CD14-positive monocyte (primary cell): ENCODE measurements at regions not wholly inside any gene's neighbourhood (a gene's known extent, or its start where the extent isn't known, plus 50 kb on each side); places are given as distances from the start of the nearest gene placed in this dataset.

ENCODE experiments used
- DNase-seq, 3 donors: peaks; one replicate each; pipeline ENCODE4 v3.0.0-alpha.2; 2011 to 2022
- H2AFZ ChIP-seq: 2 replicates; pipeline ENCODE4 v1.6.0; 2012; ENCODE audit warnings: mild to moderate bottlenecking, low read depth, low read length, inconsistent platforms; ENCODE audit not compliant: insufficient read depth, poor library complexity, severe bottlenecking
- H3K27ac ChIP-seq, 2 donors: 1 replicate in 1 of 2; 2 replicates in 1 of 2; pipeline ENCODE4 v1.5.1; 2012 to 2013; ENCODE audit warnings: low read length in 2 of 2, control low read depth in 1 of 2, inconsistent platforms in 1 of 2, low read depth in 1 of 2, mild to moderate bottlenecking in 1 of 2
- H3K27me3 ChIP-seq, 2 donors: one replicate each; pipeline versions ENCODE4 v1.6.0 to v1.6.1; 2011 to 2013; ENCODE audit warnings: low read length in 2 of 2; ENCODE audit not compliant: control insufficient read depth in 2 of 2, insufficient read depth in 2 of 2
- H3K36me3 ChIP-seq, 2 donors: replicated peaks in 1 of 2; 1 replicate in 1 of 2; 2 replicates in 1 of 2; pipeline versions ENCODE4 v1.5.1 to v1.6.1; 2012 to 2013; ENCODE audit warnings: low read length in 2 of 2, control low read depth in 1 of 2, inconsistent platforms in 1 of 2, mild to moderate bottlenecking in 1 of 2; ENCODE audit not compliant: insufficient read depth in 2 of 2, control insufficient read depth in 1 of 2
- H3K4me1 ChIP-seq, 2 donors: 1 replicate in 1 of 2; 2 replicates in 1 of 2; pipeline versions ENCODE4 v1.5.1 to v1.6.1; 2012 to 2013; ENCODE audit warnings: low read length in 2 of 2, control low read depth in 1 of 2, inconsistent platforms in 1 of 2, mild to moderate bottlenecking in 1 of 2, moderate library complexity in 1 of 2; ENCODE audit not compliant: insufficient read depth in 2 of 2, control insufficient read depth in 1 of 2
- H3K4me2 ChIP-seq: replicated peaks from 2 replicates; pipeline ENCODE3; 2012; ENCODE audit warnings: low read length, moderate library complexity, mild to moderate bottlenecking; ENCODE audit not compliant: poor library complexity, severe bottlenecking; ENCODE audit errors: extremely low read depth
- H3K4me3 ChIP-seq, 3 experiments: fragments of 200-600 bp in 1 of 3; sonication (generic) in 1 of 3; replicated peaks in 1 of 3; 1 replicate in 2 of 3; 2 replicates in 1 of 3; pipeline ENCODE4 v1.5.1; 2011 to 2013; ENCODE audit warnings: low read length in 3 of 3, mild to moderate bottlenecking in 3 of 3, control low read depth in 2 of 3, low read depth in 2 of 3, inconsistent platforms in 1 of 3, moderate library complexity in 1 of 3
- H3K79me2 ChIP-seq: 2 replicates; pipeline ENCODE4 v1.6.0; 2012; ENCODE audit warnings: mild to moderate bottlenecking, control low read depth, inconsistent platforms, low read length, moderate library complexity; ENCODE audit not compliant: insufficient read depth
- H3K9ac ChIP-seq: 2 replicates; pipeline ENCODE4 v1.6.0; 2017; ENCODE audit warnings: low read length, mild to moderate bottlenecking; ENCODE audit not compliant: insufficient read depth, poor library complexity, severe bottlenecking
- H3K9me3 ChIP-seq, 2 donors: replicated peaks in 1 of 2; 1 replicate in 1 of 2; 2 replicates in 1 of 2; pipeline versions ENCODE4 v1.5.1 to v1.6.1; 2012 to 2013; ENCODE audit warnings: low read length in 2 of 2, control low read depth in 1 of 2; ENCODE audit not compliant: control insufficient read depth in 1 of 2, insufficient read depth in 1 of 2
- H4K20me1 ChIP-seq: 2 replicates; pipeline ENCODE4 v1.6.0; 2012; ENCODE audit warnings: mild to moderate bottlenecking, low read length, control low read depth, moderate library complexity; ENCODE audit not compliant: insufficient read depth
- H3K27ac Mint-ChIP-seq, 7 donors: one replicate each; pipeline ENCODE4 v1.8.0; 2020; ENCODE audit warnings: mild to moderate bottlenecking in 7 of 7, mixed read lengths in 7 of 7, moderate library complexity in 6 of 7, inconsistent platforms in 2 of 7
- H3K27me3 Mint-ChIP-seq, 3 donors: one replicate each; pipeline ENCODE4 v1.8.0; 2021 to 2022; ENCODE audit warnings: low read depth in 3 of 3, mild to moderate bottlenecking in 3 of 3, mixed read lengths in 3 of 3, moderate library complexity in 3 of 3, inconsistent platforms in 1 of 3
- H3K36me3 Mint-ChIP-seq, 2 donors: one replicate each; pipeline ENCODE4 v1.8.0; 2020; ENCODE audit warnings: mixed read lengths in 2 of 2, inconsistent platforms in 1 of 2, mild to moderate bottlenecking in 1 of 2
- H3K4me1 Mint-ChIP-seq: one replicate; pipeline ENCODE4 v1.8.0; 2020; ENCODE audit warnings: mild to moderate bottlenecking, mixed read lengths
- H3K4me3 Mint-ChIP-seq, 2 donors: one replicate each; pipeline ENCODE4 v1.8.0; 2020; ENCODE audit warnings: mild to moderate bottlenecking in 2 of 2, mixed read lengths in 2 of 2, moderate library complexity in 1 of 2
- H3K9me3 Mint-ChIP-seq, 7 donors: one replicate each; pipeline ENCODE4 v1.8.0; 2020 to 2022; ENCODE audit warnings: mixed read lengths in 7 of 7, mild to moderate bottlenecking in 6 of 7, moderate library complexity in 6 of 7, inconsistent platforms in 2 of 7
- CTCF ChIP-seq: fragments of 200-600 bp; IDR thresholded peaks from one replicate; pipeline ENCODE4 v1.8.0; 2022; ENCODE audit warnings: antibody characterized with exemption, mild to moderate bottlenecking
- WGBS: methylation state at CpG from one replicate; pipeline ENCODE4 v1.1.5; 2013; ENCODE audit warnings: missing lambda C conversion rate; ENCODE audit not compliant: insufficient coverage; 5-methylcytosine and 5-hydroxymethylcytosine counted together
- intact Hi-C, 2 donors: fragments of 100-400 bp; cut with micrococcal nuclease; formaldehyde crosslinking; loops; one replicate each; pipeline versions ENCODE4 v1.15.0 to v1.15.1; 2023

GRCh38 chr16:48930951-48931553 is 321.1 kb upstream of the N4BP1 start:
- Histone ChIP-seq H3K9me3 (peaks cover 33% of the 10 kb centered on the region in 2 donors), H3K27ac (no peak overlapping the region), H2AFZ (no peak overlapping the region), H3K36me3 (no peaks in the 10 kb centered on the region), H3K4me3 (no peak overlapping the region), H4K20me1 (no peaks in the 10 kb centered on the region), H3K4me2 (no peak overlapping the region), H3K9ac (no peak overlapping the region), H3K27me3 (no peaks in the 10 kb centered on the region), H3K4me1 (no peaks in the 10 kb centered on the region), H3K79me2 (no peaks in the 10 kb centered on the region)
- Mint-ChIP-seq H3K27ac (no peak overlapping the region), H3K27me3 (no peaks in the 10 kb centered on the region), H3K36me3 (no peaks in the 10 kb centered on the region), H3K9me3 (peaks cover 0 to 20% (median 6%) of the 10 kb centered on the region in 7 donors), H3K4me1 (no peaks in the 10 kb centered on the region), H3K4me3 (no peak overlapping the region)
- intact Hi-C loops: no loop called here
- WGBS: 93% methylated on average over 4 of the region's 4 CpGs
- DNase-seq: no peak
- no peak for TF ChIP-seq CTCF

- H3K36me3 ChIP-seq: no peaks in the 10 kb centered on the region
- H3K27me3 Mint-ChIP-seq: peaks cover 0 to 3% (median 0%) of the 10 kb centered on the region in 3 donors
- 83% methylated on average over 2 of the region's 6 CpGs for WGBS
- H3K9ac ChIP-seq: no peak overlapping the region
- no peaks in the 10 kb centered on the region for H3K4me1 Mint-ChIP-seq
- no peaks in the 10 kb centered on the region for H3K79me2 ChIP-seq
- H4K20me1 ChIP-seq: no peaks in the 10 kb centered on the region
- no peak overlapping the region for H3K4me2 ChIP-seq
- no peak overlapping the region for H3K4me3 ChIP-seq
- H2AFZ ChIP-seq: no peak overlapping the region
- no peaks in the 10 kb centered on the region for H3K9me3 ChIP-seq
- no peaks in the 10 kb centered on the region for H3K36me3 Mint-ChIP-seq
- no peak for DNase-seq
- no peaks in the 10 kb centered on the region for H3K4me1 ChIP-seq
- intact Hi-C loops: no loop called here
- H3K27me3 ChIP-seq: no peaks in the 10 kb centered on the region
- no peak overlapping the region for H3K4me3 Mint-ChIP-seq
- no peak for TF ChIP-seq CTCF
- H3K9me3 Mint-ChIP-seq: peaks cover 0 to 12% (median 3%) of the 10 kb centered on the region in 7 donors
- no peak overlapping the region for H3K27ac ChIP-seq
- no peak overlapping the region for H3K27ac Mint-ChIP-seq
Measured at GRCh38 chr16:48919791-48920190, 309.8 kb upstream of the N4BP1 start.
